ENCODE measurements at regions not wholly inside any gene's neighbourhood (a gene's known extent, or its start where the extent isn't known, plus 50 kb on each side); places are given as distances from the start of the nearest gene placed in this dataset.

GRCh38 chr2:6429210-6429986 lies 436.3 kb downstream of the CMPK2 start:
- no peaks in the 10 kb centered on the region for H3K9me2 ChIP-seq (replicated peaks; ENCODE audit: low read depth, low read length)
- no peak overlapping the region for H2AFZ ChIP-seq (ENCODE audit: low read length)
- H4K20me1 ChIP-seq (ENCODE audit: insufficient read depth, low read length, poor library complexity, severe bottlenecking) = no peaks in the 10 kb centered on the region
- no peak overlapping the region for H3K9ac ChIP-seq (ENCODE audit: low read depth, low read length, poor library complexity, severe bottlenecking)
- no peaks in the 10 kb centered on the region for H3K9me3 ChIP-seq (ENCODE audit: insufficient read depth, low read depth, low read length)
- no peak for TF ChIP-seq CTCF (conservative IDR thresholded peaks at IDR 0.05; ENCODE audit: low read length)
- TF ChIP-seq EZH2phosphoT487 (IDR thresholded peaks at IDR 0.05; ENCODE audit: borderline replicate concordance) = no peak
- H3K27me3 ChIP-seq (ENCODE audit: insufficient read depth, low read length, poor library complexity, severe bottlenecking) = no peaks in the 10 kb centered on the region
- no peaks in the 10 kb centered on the region for H3K4me1 ChIP-seq (ENCODE audit: insufficient read depth, low read length, poor library complexity, severe bottlenecking)
- no peaks in the 10 kb centered on the region for H3K36me3 ChIP-seq (ENCODE audit: insufficient read depth, low read length)
- no peaks in the 10 kb centered on the region for H3F3A ChIP-seq (ENCODE audit: low read depth)
- H3K79me2 ChIP-seq (ENCODE audit: insufficient read depth, low read length) = no peaks in the 10 kb centered on the region
- H3K4me2 ChIP-seq (ENCODE audit: low read depth, low read length, poor library complexity, severe bottlenecking) = no peak overlapping the region
- H3K4me3 ChIP-seq (ENCODE audit: low read length, poor library complexity, severe bottlenecking) = no peak overlapping the region

- H3F3A ChIP-seq (ENCODE audit: low read depth) = no peaks in the 10 kb centered on the region
- H3K4me1 ChIP-seq (ENCODE audit: insufficient read depth, low read length, poor library complexity, severe bottlenecking) = no peaks in the 10 kb centered on the region
- no peaks in the 10 kb centered on the region for H3K27me3 ChIP-seq (ENCODE audit: insufficient read depth, low read length, poor library complexity, severe bottlenecking)
- H3K79me2 ChIP-seq (ENCODE audit: insufficient read depth, low read length) = no peaks in the 10 kb centered on the region
- H3K4me2 ChIP-seq (ENCODE audit: low read depth, low read length, poor library complexity, severe bottlenecking) = no peak overlapping the region
- H3K9me2 ChIP-seq (replicated peaks; ENCODE audit: low read depth, low read length) = no peaks in the 10 kb centered on the region
- H4K20me1 ChIP-seq (ENCODE audit: insufficient read depth, low read length, poor library complexity, severe bottlenecking) = no peaks in the 10 kb centered on the region
- no peaks in the 10 kb centered on the region for H3K9me3 ChIP-seq (ENCODE audit: insufficient read depth, low read depth, low read length)
- no peak overlapping the region for H3K9ac ChIP-seq (ENCODE audit: low read depth, low read length, poor library complexity, severe bottlenecking)
- no peak overlapping the region for H3K4me3 ChIP-seq (ENCODE audit: low read length, poor library complexity, severe bottlenecking)
- H2AFZ ChIP-seq (ENCODE audit: low read length) = no peak overlapping the region
- TF ChIP-seq EZH2phosphoT487 (IDR thresholded peaks at IDR 0.05; ENCODE audit: borderline replicate concordance) = no peak
- TF ChIP-seq CTCF (conservative IDR thresholded peaks at IDR 0.05; ENCODE audit: low read length) = no peak
- no peaks in the 10 kb centered on the region for H3K36me3 ChIP-seq (ENCODE audit: insufficient read depth, low read length)
These were observed 431.3 kb downstream of the CMPK2 start for GRCh38 chr2:6434438-6434837.

GRCh38 chr2:6441800-6442199 lies 423.9 kb downstream of the CMPK2 start:
- Histone ChIP-seq H3K9me3 (ENCODE audit: insufficient read depth, low read depth, low read length) (no peaks in the 10 kb centered on the region), H3K79me2 (ENCODE audit: insufficient read depth, low read length) (no peaks in the 10 kb centered on the region), H3K9me2 (replicated peaks; ENCODE audit: low read depth, low read length) (no peaks in the 10 kb centered on the region), H4K20me1 (ENCODE audit: insufficient read depth, low read length, poor library complexity, severe bottlenecking) (no peaks in the 10 kb centered on the region), H3K36me3 (ENCODE audit: insufficient read depth, low read length) (no peaks in the 10 kb centered on the region), H3F3A (ENCODE audit: low read depth) (no peaks in the 10 kb centered on the region), H2AFZ (ENCODE audit: low read length) (no peak overlapping the region), H3K27me3 (ENCODE audit: insufficient read depth, low read length, poor library complexity, severe bottlenecking) (no peaks in the 10 kb centered on the region), H3K9ac (ENCODE audit: low read depth, low read length, poor library complexity, severe bottlenecking) (no peak overlapping the region), H3K4me3 (ENCODE audit: low read length, poor library complexity, severe bottlenecking) (no peak overlapping the region), H3K4me2 (ENCODE audit: low read depth, low read length, poor library complexity, severe bottlenecking) (no peak overlapping the region), H3K4me1 (ENCODE audit: insufficient read depth, low read length, poor library complexity, severe bottlenecking) (no peaks in the 10 kb centered on the region)
- TF ChIP-seq EZH2phosphoT487 (IDR thresholded peaks at IDR 0.05; ENCODE audit: borderline replicate concordance) (no peak), CTCF (conservative IDR thresholded peaks at IDR 0.05; ENCODE audit: low read length) (no peak)

All from Loucy (cell line).